ENCODE measurements at regions not wholly inside any gene's neighbourhood (a gene's known extent, or its start where the extent isn't known, plus 50 kb on each side); places are given as distances from the start of the nearest gene placed in this dataset.

GRCh38 chr10:4033341-4033896 is 248.4 kb upstream of the KLF6 start:
- DNase-seq (ENCODE audit: low read depth, low spot score) (no peak), FAIRE-seq (no peak)
- no peak overlapping the region for H3K4me2 ChIP-seq (ENCODE audit: insufficient read depth, low read length)
- BruUV-seq (replicated peaks): no TSS peak
- no peaks in the 10 kb centered on the region for H3K27me3 ChIP-seq (ENCODE audit: control insufficient read depth in 2 of 2, insufficient read depth in 2 of 2, low read length in 2 of 2)
- ChIA-PET CTCF (no interaction called here), POLR2A (no interaction called here)
- TF ChIP-seq FOS (IDR thresholded peaks at IDR 0.05; ENCODE audit: borderline replicate concordance, insufficient read depth, low read length): no peak
- no peak for TF ChIP-seq EZH2 (IDR thresholded peaks at IDR 0.05; ENCODE audit: borderline replicate concordance, low read depth, low read length, severe bottlenecking)
- no peak for TF ChIP-seq JUN (IDR thresholded peaks at IDR 0.05; ENCODE audit: borderline replicate concordance, insufficient read depth, insufficient read length, low read depth)
- no peak for TF ChIP-seq POLR2A (IDR thresholded peaks at IDR 0.05; ENCODE audit: low read depth, low read length)
- TF ChIP-seq, protein P1, sequence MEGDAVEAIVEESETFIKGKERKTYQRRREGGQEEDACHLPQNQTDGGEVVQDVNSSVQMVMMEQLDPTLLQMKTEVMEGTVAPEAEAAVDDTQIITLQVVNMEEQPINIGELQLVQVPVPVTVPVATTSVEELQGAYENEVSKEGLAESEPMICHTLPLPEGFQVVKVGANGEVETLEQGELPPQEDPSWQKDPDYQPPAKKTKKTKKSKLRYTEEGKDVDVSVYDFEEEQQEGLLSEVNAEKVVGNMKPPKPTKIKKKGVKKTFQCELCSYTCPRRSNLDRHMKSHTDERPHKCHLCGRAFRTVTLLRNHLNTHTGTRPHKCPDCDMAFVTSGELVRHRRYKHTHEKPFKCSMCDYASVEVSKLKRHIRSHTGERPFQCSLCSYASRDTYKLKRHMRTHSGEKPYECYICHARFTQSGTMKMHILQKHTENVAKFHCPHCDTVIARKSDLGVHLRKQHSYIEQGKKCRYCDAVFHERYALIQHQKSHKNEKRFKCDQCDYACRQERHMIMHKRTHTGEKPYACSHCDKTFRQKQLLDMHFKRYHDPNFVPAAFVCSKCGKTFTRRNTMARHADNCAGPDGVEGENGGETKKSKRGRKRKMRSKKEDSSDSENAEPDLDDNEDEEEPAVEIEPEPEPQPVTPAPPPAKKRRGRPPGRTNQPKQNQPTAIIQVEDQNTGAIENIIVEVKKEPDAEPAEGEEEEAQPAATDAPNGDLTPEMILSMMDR (IDR thresholded peaks at IDR 0.05; ENCODE audit: extremely low read depth in 1 of 2, insufficient read depth in 1 of 2, low read depth in 1 of 2, low read length in 2 of 2): no peak
- no peak for TF ChIP-seq MYC (IDR thresholded peaks at IDR 0.05; ENCODE audit: low read depth, low read length)
- no peak for TF ChIP-seq GATA2 (IDR thresholded peaks at IDR 0.05; ENCODE audit: insufficient read depth, insufficient read length, low read depth, low read length)
- TF ChIP-seq, protein P2, sequence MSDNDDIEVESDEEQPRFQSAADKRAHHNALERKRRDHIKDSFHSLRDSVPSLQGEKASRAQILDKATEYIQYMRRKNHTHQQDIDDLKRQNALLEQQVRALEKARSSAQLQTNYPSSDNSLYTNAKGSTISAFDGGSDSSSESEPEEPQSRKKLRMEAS (IDR thresholded peaks at IDR 0.05; ENCODE audit: insufficient read depth, insufficient read length): no peak
- TF ChIP-seq POLR2AphosphoS5 (IDR thresholded peaks at IDR 0.05; ENCODE audit: insufficient read depth, low read depth, low read length): no peak
- no peaks in the 10 kb centered on the region for H4K20me1 ChIP-seq (replicated peaks; ENCODE audit: control insufficient read depth, extremely low read depth, insufficient read depth, low read length)
- no peak overlapping the region for H3K4me3 ChIP-seq (replicated peaks in 1 of 3; ENCODE audit: insufficient read depth in 1 of 3, low read depth in 1 of 3, low read length in 3 of 3)
- no peaks in the 10 kb centered on the region for H3K4me1 ChIP-seq (ENCODE audit: control insufficient read depth, extremely low read depth, insufficient read depth, low read length)
- H3K27ac ChIP-seq (ENCODE audit: insufficient read depth, low read depth, low read length): no peak overlapping the region
- H3K79me2 ChIP-seq (ENCODE audit: control insufficient read depth, insufficient read depth, low read length): no peaks in the 10 kb centered on the region
- dilution Hi-C loops (cut with MboI; ENCODE audit: extremely low pct_ligation_motif_present, low sequenced_read_pairs): no loop called here
- no peaks in the 10 kb centered on the region for H3K9me3 ChIP-seq (replicated peaks; ENCODE audit: control insufficient read depth, insufficient read depth, low read length)
- no peaks in the 10 kb centered on the region for H3K36me3 ChIP-seq (ENCODE audit: control insufficient read depth in 2 of 2, extremely low read depth in 1 of 2, insufficient read depth in 2 of 2, low read length in 2 of 2)
- no peak overlapping the region for H2AFZ ChIP-seq (ENCODE audit: low read depth, low read length)
- no peaks in the 10 kb centered on the region for H3K9me1 ChIP-seq (replicated peaks; ENCODE audit: control insufficient read depth, extremely low read depth, insufficient read depth, low read length)
- intact Hi-C loops (cut with micrococcal nuclease): no loop called here
- H3K9ac ChIP-seq (replicated peaks; ENCODE audit: extremely low read depth, insufficient read depth, low read length): no peak overlapping the region
